Hepatocyte (in vitro differentiated cells): ENCODE measurements at regions not wholly inside any gene's neighbourhood (a gene's known extent, or its start where the extent isn't known, plus 50 kb on each side); places are given as distances from the start of the nearest gene placed in this dataset.

ENCODE experiments used
- DNase-seq: peaks from one replicate; pipeline ENCODE4 v3.0.0-alpha.2; 2016; ENCODE audit warnings: low spot score
- H2AFZ ChIP-seq: fragments of 200-600 bp; sonication (generic); 2 replicates; pipeline ENCODE4 v1.6.0; 2016; ENCODE audit warnings: antibody characterized with exemption, mild to moderate bottlenecking
- H3K27ac ChIP-seq: fragments of 200-600 bp; sonication (generic); 2 replicates; pipeline ENCODE4 v1.5.1; 2016; ENCODE audit warnings: mild to moderate bottlenecking
- H3K27me3 ChIP-seq: fragments of 200-600 bp; sonication (generic); 2 replicates; pipeline ENCODE4 v1.6.1; 2016
- H3K36me3 ChIP-seq: fragments of 200-600 bp; sonication (generic); replicated peaks from 2 replicates; pipeline ENCODE4 v1.5.1; 2016; ENCODE audit warnings: low read depth; ENCODE audit not compliant: insufficient read depth
- H3K4me1 ChIP-seq: fragments of 200-600 bp; sonication (generic); 2 replicates; pipeline ENCODE4 v1.5.1; 2016; ENCODE audit warnings: mild to moderate bottlenecking, moderate library complexity; ENCODE audit not compliant: insufficient read depth
- H3K4me2 ChIP-seq: fragments of 200-600 bp; sonication (generic); 2 replicates; pipeline ENCODE4 v1.6.0; 2016
- H3K4me3 ChIP-seq: fragments of 200-600 bp; sonication (generic); 2 replicates; pipeline ENCODE4 v1.5.1; 2016; ENCODE audit warnings: mild to moderate bottlenecking
- H3K79me2 ChIP-seq: fragments of 200-600 bp; sonication (generic); 2 replicates; pipeline ENCODE4 v1.6.0; 2017; ENCODE audit warnings: mild to moderate bottlenecking
- H3K9me2 ChIP-seq: fragments of 200-600 bp; sonication (generic); replicated peaks from 2 replicates; pipeline ENCODE4 v1.6.0; 2017; ENCODE audit warnings: mild to moderate bottlenecking; ENCODE audit not compliant: insufficient read depth
- H3K9me3 ChIP-seq: fragments of 200-600 bp; sonication (generic); 2 replicates; pipeline ENCODE4 v1.5.1; 2016; ENCODE audit warnings: low read depth, mild to moderate bottlenecking
- H4K20me1 ChIP-seq: fragments of 200-600 bp; sonication (generic); 2 replicates; pipeline ENCODE4 v1.6.0; 2016; ENCODE audit warnings: mild to moderate bottlenecking; ENCODE audit not compliant: insufficient read depth, poor library complexity, severe bottlenecking
- CTCF ChIP-seq: fragments of 200-600 bp; sonication (generic); IDR thresholded peaks from 2 replicates; pipeline ENCODE4 v1.5.1; 2016; ENCODE audit warnings: antibody characterized with exemption, mild to moderate bottlenecking; ENCODE audit not compliant: poor library complexity
- EZH2 ChIP-seq: fragments of 200-600 bp; sonication (generic); IDR thresholded peaks from 2 replicates; pipeline ENCODE4 v1.6.1; 2016; ENCODE audit warnings: antibody characterized with exemption, mild to moderate bottlenecking, borderline replicate concordance
- EZH2phosphoT487 ChIP-seq: fragments of 200-600 bp; sonication (generic); IDR thresholded peaks from one replicate; pipeline ENCODE4 v1.6.1; 2018; ENCODE audit warnings: antibody characterized with exemption, mild to moderate bottlenecking, low read depth, moderate library complexity; ENCODE audit not compliant: unreplicated experiment, severe bottlenecking
- WGBS: methylation state at CpG from one replicate; pipeline ENCODE4 v1.1.6; 2016; ENCODE audit warnings: low lambda C conversion rate; ENCODE audit errors: missing lambda C conversion rate; 5-methylcytosine and 5-hydroxymethylcytosine counted together

DNA sequence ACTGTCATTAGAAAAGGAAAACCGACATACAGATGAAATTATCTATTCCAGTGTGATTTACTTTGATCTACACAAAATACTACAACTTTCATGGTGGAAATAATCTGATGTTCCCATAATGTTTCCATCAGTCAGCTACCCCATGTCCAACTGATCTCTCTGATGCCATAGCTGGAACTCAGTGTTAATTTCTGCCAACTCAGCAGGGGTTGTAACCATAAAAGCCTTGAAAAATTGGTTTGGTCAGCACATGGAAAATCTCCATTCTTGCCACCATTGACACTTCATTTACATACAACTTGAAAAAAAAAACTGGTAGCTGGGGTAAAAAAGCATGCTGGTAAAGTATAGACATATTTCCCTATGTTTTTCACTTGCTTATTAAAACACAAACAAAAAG, 1463.7 kb downstream of the OTOL1 start:
- H3K79me2 ChIP-seq, result no peaks in the 10 kb centered on the region
- TF ChIP-seq CTCF (no peak), EZH2 (no peak), EZH2phosphoT487 (no peak)
- H3K4me3 ChIP-seq, result no peak overlapping the region
- H3K36me3 ChIP-seq, result no peaks in the 10 kb centered on the region
- no peak overlapping the region for H3K4me2 ChIP-seq
- H3K9me2 ChIP-seq, result no peaks in the 10 kb centered on the region
- no peaks in the 10 kb centered on the region for H4K20me1 ChIP-seq
- no peaks in the 10 kb centered on the region for H3K9me3 ChIP-seq
- no peak overlapping the region for H2AFZ ChIP-seq
- 87% methylated on average over 1 of the region's 1 CpG for WGBS
- no peaks in the 10 kb centered on the region for H3K4me1 ChIP-seq
- H3K27me3 ChIP-seq, result no peaks in the 10 kb centered on the region
- H3K27ac ChIP-seq, result no peak overlapping the region
- no peak for DNase-seq

GRCh38 chr3:162970292-162970691, 1473.7 kb downstream of the OTOL1 start:
- Histone ChIP-seq H3K79me2 (no peaks in the 10 kb centered on the region), H3K9me3 (no peaks in the 10 kb centered on the region), H3K4me1 (no peaks in the 10 kb centered on the region), H3K4me2 (no peak overlapping the region), H2AFZ (no peak overlapping the region), H4K20me1 (no peaks in the 10 kb centered on the region), H3K9me2 (no peaks in the 10 kb centered on the region), H3K27me3 (no peaks in the 10 kb centered on the region), H3K27ac (no peak overlapping the region), H3K36me3 (no peaks in the 10 kb centered on the region), H3K4me3 (no peak overlapping the region)
- no peak for DNase-seq
- WGBS, result 96% methylated on average over 1 of the region's 1 CpG
- TF ChIP-seq EZH2phosphoT487 (no peak), EZH2 (no peak), CTCF (no peak)

DNA sequence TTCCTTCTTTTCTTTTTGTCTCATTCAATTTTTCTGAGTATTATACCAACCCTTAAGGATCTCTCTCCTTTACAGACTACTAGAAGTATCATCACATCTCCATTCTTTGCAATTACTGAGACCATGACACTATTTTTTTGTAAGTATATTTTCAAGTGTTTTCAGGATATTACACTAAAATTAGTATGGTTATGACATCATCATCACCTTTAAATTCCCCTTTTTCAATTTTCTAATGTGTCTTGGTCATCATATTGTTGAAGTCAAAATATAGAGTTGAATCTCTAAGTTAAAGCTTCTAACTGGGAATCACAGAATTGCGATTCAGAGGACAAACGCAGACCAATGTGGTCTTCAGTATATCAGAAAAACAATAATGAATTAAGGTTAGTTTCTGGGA, 1475.1 kb downstream of the OTOL1 start:
- DNase-seq, result no peak
- Histone ChIP-seq H3K4me3 (no peak overlapping the region), H3K27me3 (no peaks in the 10 kb centered on the region), H3K4me2 (no peak overlapping the region), H3K9me3 (no peaks in the 10 kb centered on the region), H3K4me1 (no peaks in the 10 kb centered on the region), H3K36me3 (no peaks in the 10 kb centered on the region), H4K20me1 (no peaks in the 10 kb centered on the region), H3K27ac (no peak overlapping the region), H2AFZ (no peak overlapping the region), H3K9me2 (no peaks in the 10 kb centered on the region), H3K79me2 (no peaks in the 10 kb centered on the region)
- no peak for TF ChIP-seq CTCF
- no peak for TF ChIP-seq EZH2
- TF ChIP-seq EZH2phosphoT487, result no peak
- WGBS, result 92% methylated on average over 2 of the region's 2 CpGs

DNA sequence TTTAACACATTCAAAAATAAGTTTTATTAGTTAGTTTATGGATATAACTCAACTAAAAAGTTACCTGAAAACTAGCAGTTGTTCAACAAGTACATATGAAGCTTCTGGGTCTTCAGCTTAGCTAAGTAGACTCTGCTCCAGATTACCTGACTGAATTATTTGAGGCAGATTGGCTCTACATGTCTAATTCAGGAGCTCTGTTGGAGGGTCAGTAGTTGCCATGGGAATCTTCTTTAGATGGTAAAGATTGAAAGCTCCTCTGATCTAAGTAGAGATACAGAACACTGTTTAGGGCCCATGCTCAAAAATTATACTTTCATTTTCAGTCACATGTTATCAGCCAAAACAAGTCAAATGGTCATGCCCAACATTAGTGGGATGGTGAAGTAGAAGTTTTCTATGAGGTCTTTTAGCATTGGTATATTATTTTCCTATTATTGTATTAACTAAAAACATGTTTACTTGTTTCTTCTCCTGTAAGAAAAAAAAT, 1476.9 kb downstream of the OTOL1 start:
- Histone ChIP-seq H3K79me2 (no peaks in the 10 kb centered on the region), H3K36me3 (no peaks in the 10 kb centered on the region), H4K20me1 (no peaks in the 10 kb centered on the region), H2AFZ (no peak overlapping the region), H3K27me3 (no peaks in the 10 kb centered on the region), H3K9me2 (no peaks in the 10 kb centered on the region), H3K4me3 (no peak overlapping the region), H3K27ac (no peak overlapping the region), H3K4me2 (no peak overlapping the region), H3K9me3 (no peaks in the 10 kb centered on the region), H3K4me1 (no peaks in the 10 kb centered on the region)
- no peak for DNase-seq
- TF ChIP-seq EZH2, result no peak
- TF ChIP-seq EZH2phosphoT487, result no peak
- no peak for TF ChIP-seq CTCF
